Gastroesophageal sphincter (tissue), 3 donors: ENCODE measurements at regions not wholly inside any gene's neighbourhood (a gene's known extent, or its start where the extent isn't known, plus 50 kb on each side); places are given as distances from the start of the nearest gene placed in this dataset.

ENCODE experiments used
- CTCF ChIP-seq, 4 experiments: fragments of 200-600 bp in 2 of 4; fragments of 450-650 bp in 2 of 4; sonication (generic) in 1 of 4; IDR thresholded peaks; one replicate each; pipeline ENCODE4 v1.5.1; 2017 to 2019; ENCODE audit warnings: antibody characterized with exemption in 4 of 4, mild to moderate bottlenecking in 2 of 4, moderate library complexity in 2 of 4
- POLR2A ChIP-seq, 2 donors: fragments of 450-650 bp; IDR thresholded peaks; one replicate each; pipeline ENCODE4 v1.6.1; 2017; ENCODE audit warnings: antibody characterized with exemption in 2 of 2, mild to moderate bottlenecking in 2 of 2, moderate library complexity in 1 of 2

- TF ChIP-seq CTCF (IDR thresholded peaks at IDR 0.05): no peak
- no peak for TF ChIP-seq POLR2A (IDR thresholded peaks at IDR 0.05)
Measured at GRCh38 chr12:19616781-19617180, 177.5 kb downstream of the AEBP2 start.
